Neural progenitor cell (in vitro differentiated cells): ENCODE measurements at regions not wholly inside any gene's neighbourhood (a gene's known extent, or its start where the extent isn't known, plus 50 kb on each side); places are given as distances from the start of the nearest gene placed in this dataset.

ENCODE experiments used
- DNase-seq: peaks from one replicate; pipeline ENCODE4 v3.0.0-alpha.2; 2016; ENCODE audit warnings: low spot score
- H2AFZ ChIP-seq: fragments of 200-600 bp; sonication (generic); replicated peaks from 2 replicates; pipeline ENCODE4 v1.6.1; 2016; ENCODE audit warnings: antibody characterized with exemption
- H3F3A ChIP-seq: fragments of 200-600 bp; sonication (generic); 2 replicates; pipeline ENCODE4 v1.6.1; 2016; ENCODE audit warnings: antibody characterized with exemption, low read depth
- H3K27ac ChIP-seq: fragments of 200-600 bp; sonication (generic); 2 replicates; pipeline ENCODE4 v1.5.1; 2016; ENCODE audit warnings: mild to moderate bottlenecking
- H3K27me3 ChIP-seq: fragments of 200-600 bp; sonication (generic); 2 replicates; pipeline ENCODE4 v1.6.1; 2016; ENCODE audit warnings: mild to moderate bottlenecking, moderate library complexity
- H3K36me3 ChIP-seq: fragments of 200-600 bp; sonication (generic); 2 replicates; pipeline ENCODE4 v1.5.1; 2016
- H3K4me1 ChIP-seq: fragments of 200-600 bp; sonication (generic); 2 replicates; pipeline ENCODE4 v1.6.1; 2016; ENCODE audit warnings: mixed run types
- H3K4me2 ChIP-seq: fragments of 200-600 bp; sonication (generic); 2 replicates; pipeline ENCODE4 v1.6.1; 2016
- H3K4me3 ChIP-seq: fragments of 200-600 bp; sonication (generic); 2 replicates; pipeline ENCODE4 v1.5.1; 2016
- H3K79me2 ChIP-seq: fragments of 200-600 bp; sonication (generic); 2 replicates; pipeline ENCODE4 v1.6.1; 2016; ENCODE audit warnings: low read depth
- H3K9ac ChIP-seq: fragments of 200-600 bp; sonication (generic); 2 replicates; pipeline ENCODE4 v1.6.1; 2016
- H3K9me3 ChIP-seq: fragments of 200-600 bp; sonication (generic); 2 replicates; pipeline ENCODE4 v1.5.1; 2016; ENCODE audit warnings: low read depth
- H4K20me1 ChIP-seq: fragments of 200-600 bp; sonication (generic); 2 replicates; pipeline ENCODE4 v1.6.1; 2016; ENCODE audit warnings: low read depth
- H3K27ac Mint-ChIP-seq: 3 replicates; pipeline ENCODE4 v1.8.0; 2021; ENCODE audit warnings: mixed read lengths
- H3K27me3 Mint-ChIP-seq: 2 replicates; pipeline ENCODE4 v1.8.0; 2022; ENCODE audit warnings: low read depth, mild to moderate bottlenecking, inconsistent platforms, moderate library complexity, mixed read lengths; ENCODE audit not compliant: insufficient read depth
- H3K36me3 Mint-ChIP-seq: 3 replicates; pipeline ENCODE4 v1.8.0; 2021; ENCODE audit warnings: mixed read lengths
- H3K4me1 Mint-ChIP-seq: 3 replicates; pipeline ENCODE4 v1.8.0; 2021; ENCODE audit warnings: mixed read lengths
- H3K4me3 Mint-ChIP-seq: 3 replicates; pipeline ENCODE4 v1.8.0; 2021; ENCODE audit warnings: mild to moderate bottlenecking, moderate library complexity, mixed read lengths
- H3K9me3 Mint-ChIP-seq: 3 replicates; pipeline ENCODE4 v1.8.0; 2020; ENCODE audit warnings: mixed read lengths
- CTCF ChIP-seq: fragments of 200-600 bp; sonication (generic); IDR thresholded peaks from 2 replicates; pipeline ENCODE4 v1.5.1; 2017; ENCODE audit warnings: antibody characterized with exemption, mild to moderate bottlenecking
- EZH2 ChIP-seq: fragments of 200-600 bp; sonication (generic); IDR thresholded peaks from 2 replicates; pipeline ENCODE4 v1.6.1; 2017; ENCODE audit warnings: antibody characterized with exemption, mild to moderate bottlenecking, moderate library complexity
- EZH2phosphoT487 ChIP-seq: fragments of 200-600 bp; sonication (generic); IDR thresholded peaks from 2 replicates; pipeline ENCODE4 v1.6.1; 2017; ENCODE audit warnings: antibody characterized with exemption

GRCh38 chr14:42523666-42524065 is 917.0 kb downstream of the LRFN5 start:
- Mint-ChIP-seq H3K4me3 (no peak overlapping the region), H3K27ac (no peak overlapping the region), H3K4me1 (peaks cover 8% of the 10 kb centered on the region), H3K9me3 (no peaks in the 10 kb centered on the region), H3K36me3 (no peaks in the 10 kb centered on the region), H3K27me3 (no peaks in the 10 kb centered on the region)
- H3K4me1 ChIP-seq = no peaks in the 10 kb centered on the region
- no peaks in the 10 kb centered on the region for H3K27me3 ChIP-seq
- no peak overlapping the region for H3K4me3 ChIP-seq
- no peaks in the 10 kb centered on the region for H3K79me2 ChIP-seq
- no peak overlapping the region for H3K4me2 ChIP-seq
- H3F3A ChIP-seq = no peaks in the 10 kb centered on the region
- H3K9me3 ChIP-seq = no peaks in the 10 kb centered on the region
- no peaks in the 10 kb centered on the region for H4K20me1 ChIP-seq
- H2AFZ ChIP-seq = no peak overlapping the region
- no peaks in the 10 kb centered on the region for H3K36me3 ChIP-seq
- no peak overlapping the region for H3K27ac ChIP-seq
- TF ChIP-seq CTCF (no peak), EZH2 (no peak), EZH2phosphoT487 (no peak)
- no peak for DNase-seq
- H3K9ac ChIP-seq = no peak overlapping the region

GRCh38 chr14:42517806-42518500 is 911.3 kb downstream of the LRFN5 start:
- no peaks in the 10 kb centered on the region for H4K20me1 ChIP-seq
- no peaks in the 10 kb centered on the region for H3K4me1 ChIP-seq
- no peaks in the 10 kb centered on the region for H3K9me3 Mint-ChIP-seq
- no peaks in the 10 kb centered on the region for H3F3A ChIP-seq
- no peak for DNase-seq
- no peak overlapping the region for H3K27ac ChIP-seq
- no peaks in the 10 kb centered on the region for H3K27me3 Mint-ChIP-seq
- H3K9me3 ChIP-seq = no peaks in the 10 kb centered on the region
- no peaks in the 10 kb centered on the region for H3K4me1 Mint-ChIP-seq
- H2AFZ ChIP-seq = no peak overlapping the region
- H3K4me3 ChIP-seq = no peak overlapping the region
- no peak overlapping the region for H3K4me2 ChIP-seq
- TF ChIP-seq EZH2phosphoT487 (no peak), CTCF (no peak), EZH2 (no peak)
- no peaks in the 10 kb centered on the region for H3K36me3 Mint-ChIP-seq
- H3K79me2 ChIP-seq = no peaks in the 10 kb centered on the region
- H3K36me3 ChIP-seq = no peaks in the 10 kb centered on the region
- H3K27me3 ChIP-seq = no peaks in the 10 kb centered on the region
- no peak overlapping the region for H3K4me3 Mint-ChIP-seq
- no peak overlapping the region for H3K9ac ChIP-seq
- H3K27ac Mint-ChIP-seq = no peak overlapping the region

DNA sequence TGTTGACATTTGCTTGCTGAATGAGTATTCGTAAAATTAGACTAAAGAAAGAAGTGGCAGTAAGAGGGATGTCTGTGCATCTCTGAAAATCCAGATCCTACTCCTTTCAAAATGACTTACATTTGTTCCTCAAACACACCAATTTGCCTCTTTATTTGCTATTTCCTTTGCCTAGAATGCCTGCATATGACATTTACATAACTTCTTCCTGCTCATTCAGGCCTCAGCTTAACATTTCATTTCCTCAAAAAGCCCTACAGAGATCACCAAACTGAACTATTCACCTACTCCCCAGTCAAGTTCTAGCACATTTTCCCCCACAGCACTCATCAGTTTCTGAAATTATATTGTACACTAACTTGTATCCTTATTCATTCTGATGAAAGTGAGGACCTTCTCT is 907.2 kb downstream of the LRFN5 start:
- TF ChIP-seq EZH2 = no peak
- no peak for TF ChIP-seq CTCF
- no peak for TF ChIP-seq EZH2phosphoT487
- Mint-ChIP-seq H3K27ac (no peak overlapping the region), H3K36me3 (no peaks in the 10 kb centered on the region), H3K4me3 (no peak overlapping the region), H3K4me1 (no peaks in the 10 kb centered on the region), H3K9me3 (no peaks in the 10 kb centered on the region), H3K27me3 (no peaks in the 10 kb centered on the region)
- no peak for DNase-seq
- H3F3A ChIP-seq = no peaks in the 10 kb centered on the region
- H4K20me1 ChIP-seq = no peaks in the 10 kb centered on the region
- H2AFZ ChIP-seq = peak overlapping the region; percentile 39
- no peaks in the 10 kb centered on the region for H3K9me3 ChIP-seq
- no peaks in the 10 kb centered on the region for H3K27me3 ChIP-seq
- no peaks in the 10 kb centered on the region for H3K36me3 ChIP-seq
- no peak overlapping the region for H3K27ac ChIP-seq
- H3K4me1 ChIP-seq = no peaks in the 10 kb centered on the region
- no peak overlapping the region for H3K4me2 ChIP-seq
- H3K9ac ChIP-seq = no peak overlapping the region
- H3K4me3 ChIP-seq = no peak overlapping the region
- no peaks in the 10 kb centered on the region for H3K79me2 ChIP-seq
